ENCODE measurements at regions not wholly inside any gene's neighbourhood (a gene's known extent, or its start where the extent isn't known, plus 50 kb on each side); places are given as distances from the start of the nearest gene placed in this dataset.
"Not testable (repeated sequence)": the region's sequence is repeated elsewhere in the genome, so short reads cannot be mapped to it uniquely, and the experiment has no call there.

- no peak overlapping the region for H3K4me3 ChIP-seq
- no peak for TF ChIP-seq CTCF (IDR thresholded peaks at IDR 0.05)
- no peak overlapping the region for H3K27ac ChIP-seq
- DNase-seq (ENCODE audit: low spot score): no peak
These were observed 159.6 kb downstream of the LHFPL1 start for GRCh38 chrX:112520124-112520523.

- no peak overlapping the region for H3K4me3 ChIP-seq
- no peak for TF ChIP-seq CTCF (IDR thresholded peaks at IDR 0.05)
- no peak overlapping the region for H3K27ac ChIP-seq
- DNase-seq (ENCODE audit: low spot score): no peak
These were observed 166.6 kb downstream of the LHFPL1 start for GRCh38 chrX:112513154-112513553.

- no peak overlapping the region for H3K4me3 ChIP-seq
- no peak for TF ChIP-seq CTCF (IDR thresholded peaks at IDR 0.05)
- DNase-seq (ENCODE audit: low spot score): no peak
- no peak overlapping the region for H3K27ac ChIP-seq
These were observed 167.2 kb downstream of the LHFPL1 start for GRCh38 chrX:112512509-112512908.

DNA sequence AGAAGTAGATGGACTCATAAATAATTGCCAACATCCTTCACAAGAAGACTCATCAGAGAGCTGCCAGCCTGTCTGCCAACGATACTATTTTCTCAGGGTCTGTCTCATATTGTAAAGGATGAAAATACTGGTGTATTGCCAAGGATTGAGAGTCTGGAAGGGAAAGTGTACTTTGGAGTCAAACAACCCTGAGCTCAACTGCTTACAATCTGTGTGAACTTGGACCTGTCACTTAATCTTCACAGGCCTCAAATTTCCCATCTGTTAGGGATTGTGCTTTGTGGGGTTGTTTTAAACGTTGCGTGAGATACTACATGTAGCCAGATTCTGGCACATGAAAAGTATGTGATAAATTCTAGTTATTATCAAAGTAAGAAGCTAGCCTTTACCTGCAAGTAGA is 169.1 kb downstream of the LHFPL1 start:
- no peak overlapping the region for H3K27ac ChIP-seq
- H3K4me3 ChIP-seq: no peak overlapping the region
- TF ChIP-seq CTCF (IDR thresholded peaks at IDR 0.05): no peak

DNA sequence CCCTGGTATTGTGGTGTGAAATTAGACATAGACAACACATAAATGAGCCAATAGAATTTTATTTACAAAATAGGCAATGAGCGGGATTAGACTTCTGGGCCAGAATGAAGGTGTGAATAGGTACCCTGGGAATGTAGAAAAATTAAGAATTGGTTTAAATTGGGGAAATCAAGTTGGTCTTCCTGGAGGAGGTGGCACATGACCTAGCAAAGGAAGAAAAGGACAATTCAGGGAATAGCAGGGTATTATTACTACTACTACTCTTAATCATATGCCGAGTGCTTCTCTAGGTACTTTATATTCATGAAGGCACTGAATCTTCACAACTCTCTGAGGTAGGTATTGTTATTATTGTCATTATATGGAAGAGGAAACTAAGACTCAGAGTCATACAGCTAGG is 202.1 kb downstream of the LHFPL1 start:
- TF ChIP-seq CTCF (IDR thresholded peaks at IDR 0.05): no peak
- DNase-seq (ENCODE audit: low spot score): no peak
- no peak overlapping the region for H3K27ac ChIP-seq
- no peak overlapping the region for H3K4me3 ChIP-seq

More for the DNA sequence above, 169.1 kb downstream of the LHFPL1 start:
- DNase-seq (ENCODE audit: low spot score): no peak

DNA sequence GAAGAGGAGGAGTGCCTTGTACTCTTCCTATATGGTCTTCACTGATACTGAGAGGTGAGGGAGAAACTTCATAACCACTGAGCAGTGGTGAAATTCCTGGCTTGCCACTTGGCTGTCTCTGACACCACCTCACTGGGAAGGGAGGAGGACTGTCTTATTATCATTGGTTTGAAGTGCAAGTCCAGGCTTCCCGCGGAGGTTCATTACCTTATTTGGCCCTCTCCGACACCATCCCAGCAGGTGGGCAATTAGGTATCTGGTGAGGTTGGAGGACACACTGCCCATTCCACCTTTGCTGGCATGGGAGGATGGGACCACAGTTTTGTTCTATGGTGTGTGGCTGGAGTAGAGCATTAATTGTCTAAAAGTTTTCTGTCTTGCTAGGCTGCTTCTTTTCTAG is 206.1 kb downstream of the LHFPL1 start:
- TF ChIP-seq CTCF (IDR thresholded peaks at IDR 0.05): no peak

DNA sequence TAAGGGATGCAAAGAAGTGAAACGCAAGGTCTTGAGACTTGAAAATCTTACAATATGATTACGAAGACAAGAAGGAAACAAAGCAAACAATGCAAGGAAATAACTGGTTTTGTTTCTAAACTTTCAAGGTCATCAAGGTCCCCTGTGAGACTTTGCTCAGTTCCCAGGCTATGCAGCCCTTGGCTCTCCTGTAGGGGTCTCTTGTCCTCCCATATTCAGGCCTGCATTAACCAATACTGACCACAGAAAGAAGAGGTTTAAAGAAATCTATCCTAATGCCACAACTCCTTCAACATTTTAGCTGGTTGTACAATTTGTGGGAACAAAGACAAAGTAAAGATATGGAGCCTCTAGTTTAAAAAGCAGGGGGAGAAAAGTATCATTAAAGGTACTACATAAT is 209.2 kb downstream of the LHFPL1 start:
- H3K27ac ChIP-seq: no peak overlapping the region
- no peak overlapping the region for H3K4me3 ChIP-seq
- no peak for DNase-seq (ENCODE audit: low spot score)
- no peak for TF ChIP-seq CTCF (IDR thresholded peaks at IDR 0.05)

More for the DNA sequence above, 206.1 kb downstream of the LHFPL1 start:
- Histone ChIP-seq H3K27ac (no peak overlapping the region), H3K4me3 (no peak overlapping the region)
- no peak for DNase-seq (ENCODE audit: low spot score)

GRCh38 chrX:112461949-112462450 is 217.7 kb downstream of the LHFPL1 start:
- H3K27ac ChIP-seq; DNase-seq (ENCODE audit: low spot score); H3K4me3 ChIP-seq: not testable (repeated sequence)

Measured in coronary artery (tissue), 2 donors.